ENCODE measurements at regions not wholly inside any gene's neighbourhood (a gene's known extent, or its start where the extent isn't known, plus 50 kb on each side); places are given as distances from the start of the nearest gene placed in this dataset.

DNA sequence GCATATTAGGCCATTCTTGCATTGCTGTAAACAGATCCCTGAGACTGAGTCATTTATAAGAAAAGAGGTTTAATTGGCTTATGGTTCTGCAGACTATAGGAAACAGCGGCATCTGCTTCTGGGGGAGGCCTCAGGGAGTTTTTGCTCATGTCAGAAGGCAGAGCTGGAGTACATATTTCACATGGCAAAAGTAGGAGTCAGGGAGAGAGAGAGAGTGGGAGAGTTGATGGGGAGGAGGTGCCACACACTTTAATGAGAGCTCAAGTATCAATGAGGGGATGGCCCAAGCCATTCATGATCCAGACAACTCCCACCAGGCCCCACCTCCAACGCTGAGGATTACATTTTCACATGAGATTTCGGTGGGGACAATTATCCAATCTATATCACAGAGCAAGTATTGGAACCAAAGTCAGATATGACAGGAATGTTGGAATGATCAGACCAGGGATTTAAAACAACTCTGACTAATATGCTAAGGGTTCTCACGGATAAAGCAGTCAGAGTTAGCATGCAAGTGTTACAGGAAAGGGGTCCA, 795.3 kb upstream of the CELF2 start:
- TF ChIP-seq EZH2phosphoT487 (IDR thresholded peaks at IDR 0.05; ENCODE audit: insufficient read depth, low read depth) = no peak
- no peak for TF ChIP-seq EZH2 (IDR thresholded peaks at IDR 0.05; ENCODE audit: insufficient read depth, poor library complexity, severe bottlenecking)
